Keratinocyte (primary cell): ENCODE measurements at regions not wholly inside any gene's neighbourhood (a gene's known extent, or its start where the extent isn't known, plus 50 kb on each side); places are given as distances from the start of the nearest gene placed in this dataset.

ENCODE experiments used
- DNase-seq: peaks from one replicate; pipeline ENCODE4 v3.0.0-alpha.2; 2011; ENCODE audit warnings: low read depth, missing footprints, low spot score
- FAIRE-seq: peaks from 2 replicates; lab custom pipeline; 2011; peaks lifted over from hg19 to GRCh38; lab: Jason Lieb, UNC
- H2AFZ ChIP-seq: 2 replicates; pipeline ENCODE4 v1.6.0; 2012; ENCODE audit warnings: low read length, control low read depth, inconsistent platforms; ENCODE audit not compliant: control insufficient read depth
- H3K27ac ChIP-seq: 2 replicates; pipeline ENCODE4 v1.5.1; 2011; ENCODE audit warnings: low read length; ENCODE audit not compliant: control insufficient read depth, insufficient read depth
- H3K27me3 ChIP-seq: 3 replicates; pipeline ENCODE4 v1.6.0; 2011; ENCODE audit warnings: low read length; ENCODE audit not compliant: control insufficient read depth, insufficient read depth; ENCODE audit errors: extremely low read depth
- H3K36me3 ChIP-seq, 2 experiments: 2 replicates in 1 of 2; 3 replicates in 1 of 2; pipeline ENCODE4 v1.5.1; 2011; ENCODE audit warnings: low read length in 2 of 2, mild to moderate bottlenecking in 1 of 2; ENCODE audit not compliant: control insufficient read depth in 2 of 2, insufficient read depth in 2 of 2; ENCODE audit errors: extremely low read depth in 1 of 2
- H3K4me1 ChIP-seq: 3 replicates; pipeline ENCODE4 v1.5.1; 2011; ENCODE audit warnings: low read length; ENCODE audit not compliant: control insufficient read depth, insufficient read depth; ENCODE audit errors: extremely low read depth
- H3K4me2 ChIP-seq: 3 replicates; pipeline ENCODE4 v1.6.0; 2011; ENCODE audit warnings: low read depth, low read length; ENCODE audit not compliant: control insufficient read depth, insufficient read depth; ENCODE audit errors: extremely low read depth
- H3K4me3 ChIP-seq, 3 experiments: fragments of 200-600 bp in 1 of 3; sonication (generic) in 1 of 3; 2 replicates in 2 of 3; 3 replicates in 1 of 3; pipeline ENCODE4 v1.5.1; 2011 to 2016; ENCODE audit warnings: low read length in 3 of 3, mild to moderate bottlenecking in 3 of 3, control low read depth in 2 of 3, inconsistent platforms in 1 of 3, low read depth in 1 of 3, mixed read lengths in 1 of 3, mixed run types in 1 of 3, moderate library complexity in 1 of 3; ENCODE audit not compliant: control insufficient read depth in 2 of 3, insufficient read depth in 2 of 3; ENCODE audit errors: extremely low read depth in 1 of 3
- H3K79me2 ChIP-seq: 2 replicates; pipeline ENCODE4 v1.6.0; 2012; ENCODE audit warnings: low read length; ENCODE audit not compliant: control insufficient read depth, insufficient read depth
- H3K9ac ChIP-seq: 3 replicates; pipeline ENCODE4 v1.6.0; 2011; ENCODE audit warnings: low read length; ENCODE audit not compliant: control insufficient read depth, insufficient read depth; ENCODE audit errors: extremely low read depth
- H3K9me1 ChIP-seq: 3 replicates; pipeline ENCODE4 v1.6.0; 2011; ENCODE audit warnings: low read length; ENCODE audit not compliant: control insufficient read depth, insufficient read depth; ENCODE audit errors: extremely low read depth
- H3K9me3 ChIP-seq: 2 replicates; pipeline ENCODE4 v1.5.1; 2012; ENCODE audit warnings: low read depth, low read length; ENCODE audit not compliant: control insufficient read depth
- H4K20me1 ChIP-seq: 3 replicates; pipeline ENCODE4 v1.6.0; 2011; ENCODE audit warnings: low read length; ENCODE audit not compliant: control insufficient read depth, insufficient read depth; ENCODE audit errors: extremely low read depth
- EZH2 ChIP-seq: IDR thresholded peaks from one replicate; pipeline ENCODE4 v1.6.1; 2012; ENCODE audit warnings: inconsistent platforms, mild to moderate bottlenecking, low read length, moderate library complexity
- dilution Hi-C: fragments of 300-500 bp; cut with MboI; formaldehyde crosslinking; loops from one replicate; pipeline ENCODE4 v1.7.0; 2020; ENCODE audit warnings: low sequenced_read_pairs; ENCODE audit not compliant: extremely low pct_ligation_motif_present
- TF ChIP-seq, protein P1 (sequence below), 3 experiments: IDR thresholded peaks in 1 of 3; conservative IDR thresholded peaks in 1 of 3; optimal IDR thresholded peaks in 1 of 3; 2 replicates in 2 of 3; 3 replicates in 1 of 3; pipeline versions ENCODE3 to v1.5.1; 2011; ENCODE audit warnings: low read length in 3 of 3, mild to moderate bottlenecking in 3 of 3, moderate library complexity in 2 of 3, control low read depth in 1 of 3, inconsistent platforms in 1 of 3; ENCODE audit not compliant: insufficient read depth in 2 of 3; ENCODE audit errors: extremely low read depth in 1 of 3

DNA sequence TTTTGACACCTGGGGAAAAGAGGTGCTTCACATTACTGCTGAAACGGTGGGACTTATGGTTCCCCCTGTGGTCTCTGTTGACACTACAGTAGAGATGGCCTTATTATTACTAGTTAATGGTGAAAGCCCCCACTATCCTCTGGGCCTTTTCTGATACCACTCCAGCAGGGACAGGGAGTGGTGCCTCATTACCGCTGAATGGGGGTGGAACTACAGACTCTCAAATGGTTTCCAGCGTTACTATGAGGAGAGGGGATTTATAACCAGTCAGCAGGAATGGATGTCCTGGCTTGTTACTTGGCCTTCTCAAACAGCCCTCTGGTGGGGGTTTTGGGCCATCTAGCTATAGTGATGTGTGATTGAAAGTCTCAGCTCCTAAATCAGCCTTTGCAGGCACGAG, 96.7 kb upstream of the DIAPH3 start:
- H3K4me3 ChIP-seq: no peak overlapping the region
- no peaks in the 10 kb centered on the region for H3K79me2 ChIP-seq
- no peaks in the 10 kb centered on the region for H3K9me3 ChIP-seq
- no peaks in the 10 kb centered on the region for H4K20me1 ChIP-seq
- TF ChIP-seq EZH2: no peak
- TF ChIP-seq, protein P1, sequence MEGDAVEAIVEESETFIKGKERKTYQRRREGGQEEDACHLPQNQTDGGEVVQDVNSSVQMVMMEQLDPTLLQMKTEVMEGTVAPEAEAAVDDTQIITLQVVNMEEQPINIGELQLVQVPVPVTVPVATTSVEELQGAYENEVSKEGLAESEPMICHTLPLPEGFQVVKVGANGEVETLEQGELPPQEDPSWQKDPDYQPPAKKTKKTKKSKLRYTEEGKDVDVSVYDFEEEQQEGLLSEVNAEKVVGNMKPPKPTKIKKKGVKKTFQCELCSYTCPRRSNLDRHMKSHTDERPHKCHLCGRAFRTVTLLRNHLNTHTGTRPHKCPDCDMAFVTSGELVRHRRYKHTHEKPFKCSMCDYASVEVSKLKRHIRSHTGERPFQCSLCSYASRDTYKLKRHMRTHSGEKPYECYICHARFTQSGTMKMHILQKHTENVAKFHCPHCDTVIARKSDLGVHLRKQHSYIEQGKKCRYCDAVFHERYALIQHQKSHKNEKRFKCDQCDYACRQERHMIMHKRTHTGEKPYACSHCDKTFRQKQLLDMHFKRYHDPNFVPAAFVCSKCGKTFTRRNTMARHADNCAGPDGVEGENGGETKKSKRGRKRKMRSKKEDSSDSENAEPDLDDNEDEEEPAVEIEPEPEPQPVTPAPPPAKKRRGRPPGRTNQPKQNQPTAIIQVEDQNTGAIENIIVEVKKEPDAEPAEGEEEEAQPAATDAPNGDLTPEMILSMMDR (optimal IDR thresholded peaks at IDR 0.05 in 1 of 3, IDR thresholded peaks at IDR 0.05 in 1 of 3, conservative IDR thresholded peaks at IDR 0.05 in 1 of 3; ENCODE audit: extremely low read depth in 1 of 3, insufficient read depth in 2 of 3, low read length in 3 of 3): no peak
- H3K9ac ChIP-seq: no peak overlapping the region
- H3K27ac ChIP-seq: no peak overlapping the region
- no peaks in the 10 kb centered on the region for H3K36me3 ChIP-seq
- H2AFZ ChIP-seq: no peak overlapping the region
- DNase-seq: no peak
- no peak overlapping the region for H3K4me2 ChIP-seq
- no peak for FAIRE-seq
- no peaks in the 10 kb centered on the region for H3K4me1 ChIP-seq
- no peaks in the 10 kb centered on the region for H3K27me3 ChIP-seq
- dilution Hi-C loops: no loop called here
- no peaks in the 10 kb centered on the region for H3K9me1 ChIP-seq

DNA sequence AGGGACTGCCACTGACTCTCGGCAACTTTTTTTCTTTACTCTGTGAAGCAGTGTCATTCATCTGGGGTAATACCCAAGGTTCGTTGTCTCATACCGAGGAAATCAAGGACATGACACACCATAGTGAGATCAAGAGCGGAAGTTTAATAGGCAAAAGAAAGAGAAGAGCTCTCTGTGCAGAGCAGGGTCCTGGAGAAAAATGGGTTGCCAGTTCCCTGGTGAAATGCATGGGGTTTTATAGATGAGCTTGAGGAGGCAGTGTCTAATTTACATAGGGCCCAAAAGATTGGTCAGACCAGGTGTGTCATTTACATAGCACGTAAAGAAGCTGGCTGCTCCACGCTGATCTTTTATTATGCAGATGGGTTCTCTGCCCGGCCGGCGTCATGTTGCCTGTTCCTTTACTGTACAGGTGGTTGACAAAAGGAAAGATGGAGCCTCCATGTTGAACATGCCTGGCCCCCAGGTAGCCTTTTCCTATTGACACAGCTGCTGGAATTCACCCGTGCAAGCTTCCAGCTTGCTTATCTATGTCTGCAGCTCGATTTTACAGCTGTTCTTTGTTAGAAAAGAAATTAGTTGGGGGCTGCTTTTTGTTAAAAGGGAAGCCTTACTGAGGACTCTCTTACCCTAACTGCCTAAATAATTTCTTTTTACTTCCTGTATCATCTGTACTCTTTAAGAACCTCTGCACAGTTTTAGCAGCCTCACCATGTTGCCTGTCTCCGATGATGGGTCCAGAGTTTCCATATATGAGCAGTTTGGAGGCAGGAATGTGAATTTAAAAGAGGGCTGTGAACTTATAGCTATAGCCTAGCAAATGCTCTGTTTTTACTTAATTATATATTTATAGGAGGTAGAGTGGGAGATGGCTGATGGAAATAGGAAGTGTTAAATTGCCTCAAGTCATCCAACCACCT, 98.0 kb upstream of the DIAPH3 start:
- no peaks in the 10 kb centered on the region for H3K9me3 ChIP-seq
- H3K4me1 ChIP-seq: no peaks in the 10 kb centered on the region
- no peak overlapping the region for H2AFZ ChIP-seq
- H4K20me1 ChIP-seq: no peaks in the 10 kb centered on the region
- H3K27me3 ChIP-seq: no peaks in the 10 kb centered on the region
- FAIRE-seq (no peak), DNase-seq (no peak)
- TF ChIP-seq, protein P1 (optimal IDR thresholded peaks at IDR 0.05 in 1 of 3, IDR thresholded peaks at IDR 0.05 in 1 of 3, conservative IDR thresholded peaks at IDR 0.05 in 1 of 3; ENCODE audit: extremely low read depth in 1 of 3, insufficient read depth in 2 of 3, low read length in 3 of 3): no peak
- TF ChIP-seq EZH2: no peak
- no peak overlapping the region for H3K4me2 ChIP-seq
- no peak overlapping the region for H3K27ac ChIP-seq
- H3K9ac ChIP-seq: no peak overlapping the region
- no peak overlapping the region for H3K4me3 ChIP-seq
- dilution Hi-C loops: no loop called here
- H3K79me2 ChIP-seq: no peaks in the 10 kb centered on the region
- no peaks in the 10 kb centered on the region for H3K9me1 ChIP-seq
- no peaks in the 10 kb centered on the region for H3K36me3 ChIP-seq
